GM04504 (cell line): ENCODE measurements at regions not wholly inside any gene's neighbourhood (a gene's known extent, or its start where the extent isn't known, plus 50 kb on each side); places are given as distances from the start of the nearest gene placed in this dataset.
"Not testable (repeated sequence)": the region's sequence is repeated elsewhere in the genome, so short reads cannot be mapped to it uniquely, and the experiment has no call there.

Source experiments
- DNase-seq: peaks from one replicate; pipeline ENCODE4 v3.0.0-alpha.2; 2012; ENCODE audit warnings: low read depth

DNA sequence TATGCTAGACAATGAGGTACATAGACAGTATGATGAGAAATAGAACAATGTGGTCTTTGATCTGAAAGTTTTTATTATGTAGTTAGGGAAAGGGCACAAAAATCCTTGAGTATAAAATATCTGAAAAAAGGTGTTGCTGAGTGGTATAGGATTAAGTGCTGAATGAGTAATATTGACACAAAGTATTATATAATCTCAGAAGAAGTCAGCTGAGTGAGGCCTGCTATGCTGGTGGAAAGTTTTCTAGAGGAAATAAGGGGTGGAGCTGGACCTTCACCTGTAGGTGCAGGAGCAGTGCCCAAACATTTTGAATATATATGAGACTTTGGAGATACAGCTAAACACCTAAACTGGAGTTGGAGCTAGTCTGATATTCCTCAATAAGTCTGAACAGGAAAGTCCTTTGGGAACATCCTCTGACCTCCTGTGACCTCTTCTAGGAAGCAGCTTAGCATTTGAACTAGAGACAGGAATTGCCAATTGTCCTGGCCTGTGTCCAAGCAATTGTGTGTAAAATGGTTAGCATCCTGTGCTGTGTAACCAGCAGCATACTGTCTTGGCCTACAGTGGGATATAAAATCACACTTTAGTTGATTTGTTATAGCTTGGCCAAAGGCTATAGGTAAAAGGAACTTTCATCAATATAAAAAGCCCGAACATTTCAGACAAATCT, 285.3 kb downstream of the ANKRD50 start:
- DNase-seq, result no peak

DNA sequence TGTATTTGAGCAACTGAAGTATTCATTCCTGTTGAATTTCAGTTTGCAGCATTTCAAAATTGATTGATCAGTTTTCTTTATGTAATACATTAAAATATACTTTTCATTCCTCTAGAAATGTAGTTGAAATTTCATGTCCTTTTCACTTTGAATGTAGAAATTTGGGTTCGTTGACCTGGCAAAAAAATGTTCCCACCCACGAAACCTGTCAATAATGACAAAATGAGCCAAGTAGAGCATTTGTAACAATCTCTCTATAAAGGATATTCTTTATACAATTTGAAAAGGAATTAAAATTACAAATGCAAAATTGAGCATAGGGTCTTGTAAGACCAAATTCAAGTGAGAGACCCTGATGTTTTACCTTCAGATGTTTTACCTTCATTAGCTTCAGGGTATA, 283.9 kb downstream of the ANKRD50 start:
- DNase-seq, result no peak

DNA sequence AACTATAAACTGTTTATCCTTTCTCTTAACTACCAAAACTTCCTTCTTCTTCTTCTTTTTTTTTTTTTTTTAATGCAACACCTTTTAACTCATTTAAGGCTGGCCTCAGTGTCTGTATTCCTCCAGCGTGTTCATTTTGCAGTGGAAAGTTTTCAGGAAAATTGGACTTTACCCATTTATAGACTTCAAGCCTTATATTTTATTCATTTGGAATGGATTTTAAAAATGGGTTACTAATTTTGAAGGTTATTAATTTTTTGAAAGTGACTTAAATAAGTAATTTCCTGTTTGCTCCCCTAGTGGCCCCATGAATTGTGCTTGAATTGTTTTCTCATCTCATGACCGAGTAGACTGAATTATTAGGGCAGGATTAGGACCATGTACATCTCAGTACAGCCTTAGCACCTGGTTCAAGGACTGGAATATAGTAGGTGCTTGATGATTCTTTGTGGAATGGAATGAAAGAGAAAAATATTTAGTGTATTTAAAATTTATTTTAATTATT, 282.7 kb downstream of the ANKRD50 start:
- DNase-seq, result no peak

GRCh38 chr4:124431653-124432192, 280.8 kb downstream of the ANKRD50 start:
- no peak for DNase-seq

- DNase-seq, result no peak
Measured at GRCh38 chr4:124432500-124432899, 280.0 kb downstream of the ANKRD50 start.

DNA sequence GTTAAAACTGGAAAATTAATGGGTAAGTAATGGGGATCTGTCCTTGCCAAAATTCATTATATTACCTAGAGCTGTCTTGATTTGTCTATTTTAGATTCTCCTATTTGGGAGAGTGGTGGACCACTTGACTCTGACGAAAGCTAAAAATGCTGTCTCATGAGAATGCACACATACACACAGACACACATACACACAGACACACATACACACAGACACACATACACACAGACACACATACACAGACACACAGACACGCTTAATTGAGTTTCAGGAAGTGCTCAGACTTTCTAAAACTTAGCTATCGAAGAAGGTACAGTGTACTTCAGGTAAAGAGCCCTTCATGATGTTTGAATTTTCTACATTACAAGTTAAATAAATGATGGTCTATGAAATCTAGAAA, 279.5 kb downstream of the ANKRD50 start:
- DNase-seq, result no peak

GRCh38 chr4:124433500-124433899, 279.0 kb downstream of the ANKRD50 start:
- DNase-seq, result no peak

DNA sequence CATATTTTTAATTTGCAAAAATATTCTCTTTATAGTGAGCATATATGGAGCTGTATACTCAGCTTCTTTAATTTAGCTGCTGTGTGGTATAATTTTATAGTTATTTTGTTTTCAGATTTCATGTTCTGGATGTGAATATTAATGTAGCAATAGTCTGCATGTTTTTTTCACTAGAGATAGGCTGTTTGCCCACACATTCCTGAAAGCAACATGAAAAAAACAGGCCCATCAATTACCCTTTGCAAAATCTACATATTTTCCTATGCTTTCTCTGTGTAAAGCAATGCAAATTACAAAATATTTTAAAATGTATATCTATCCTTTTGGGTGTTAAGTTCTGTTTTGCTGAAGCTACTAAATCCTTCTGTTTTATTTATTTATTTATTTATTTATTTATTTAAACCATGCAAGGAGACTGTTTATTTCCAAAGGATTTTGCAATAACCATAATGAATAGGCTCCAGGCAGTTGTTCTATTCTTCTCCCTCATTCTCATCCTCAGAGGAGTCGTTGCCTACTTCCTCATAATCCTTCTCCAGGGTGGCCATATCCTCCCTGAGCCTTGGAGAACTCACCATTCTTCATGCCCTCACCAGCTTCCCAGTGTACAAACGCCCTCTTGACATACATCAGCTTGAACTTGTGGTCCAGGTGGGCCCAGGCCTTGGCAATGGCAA, 277.1 kb downstream of the ANKRD50 start:
- no peak for DNase-seq

DNA sequence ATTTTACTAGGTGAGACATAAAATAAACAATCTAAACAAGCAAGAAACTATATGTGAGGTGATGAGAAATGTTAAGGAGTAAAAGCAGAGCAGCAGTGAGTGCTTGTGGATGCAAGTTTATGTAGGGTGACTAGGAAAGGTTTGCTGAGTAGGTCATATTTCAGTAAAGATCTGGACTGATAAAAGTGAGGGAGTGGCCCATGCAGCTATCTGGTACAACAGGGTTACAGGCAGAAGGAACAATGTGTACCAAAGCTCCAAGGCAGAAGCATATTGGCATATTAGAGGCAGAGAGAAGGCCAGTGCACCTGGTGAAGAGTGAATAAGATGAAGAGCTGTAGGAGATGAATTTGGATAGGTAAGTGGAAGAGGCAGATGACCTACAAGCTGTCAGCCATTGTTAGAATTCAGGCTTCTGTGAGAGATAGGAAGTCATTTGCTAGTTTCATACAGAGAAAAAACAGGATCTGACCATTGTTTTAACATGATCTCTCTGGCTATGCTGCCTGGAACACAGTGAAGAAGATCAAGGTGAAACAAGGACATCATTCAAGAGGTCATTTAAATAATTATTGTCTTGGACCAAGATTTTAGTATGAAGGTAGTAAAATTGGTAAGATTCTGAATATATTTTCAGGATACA, 274.6 kb downstream of the ANKRD50 start:
- no peak for DNase-seq

GRCh38 chr4:124445071-124445470, 267.5 kb downstream of the ANKRD50 start:
- no peak for DNase-seq

- peak; percentile 12 for DNase-seq
Measured at GRCh38 chr4:124449881-124450280, 262.7 kb downstream of the ANKRD50 start.

GRCh38 chr4:124450851-124451250, 261.7 kb downstream of the ANKRD50 start:
- DNase-seq, result no peak

DNA sequence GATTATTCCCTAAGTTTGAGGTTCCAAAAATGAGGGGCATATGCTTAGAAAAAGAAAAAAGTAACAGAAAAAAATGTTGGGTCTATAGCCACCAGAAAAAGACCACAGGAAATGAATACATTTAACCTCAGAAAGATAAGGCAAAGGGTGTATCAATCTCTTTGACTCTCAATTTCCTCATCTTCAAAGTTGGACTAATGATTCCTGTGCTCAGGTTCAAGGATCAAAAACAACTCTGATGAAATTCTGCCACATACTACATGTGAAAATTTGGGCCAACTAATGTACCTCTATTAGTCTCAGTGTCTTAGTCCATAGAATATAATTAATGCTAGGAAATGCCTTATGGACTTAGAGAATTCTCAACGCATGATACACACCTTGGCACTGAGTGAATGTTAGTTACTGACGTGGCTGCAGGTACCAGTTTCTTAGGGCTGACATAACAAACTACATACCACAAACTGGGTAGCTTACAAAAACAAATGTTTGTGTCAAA, 257.7 kb downstream of the ANKRD50 start:
- no peak for DNase-seq

GRCh38 chr4:124455671-124456070, 256.9 kb downstream of the ANKRD50 start:
- DNase-seq, result no peak

DNA sequence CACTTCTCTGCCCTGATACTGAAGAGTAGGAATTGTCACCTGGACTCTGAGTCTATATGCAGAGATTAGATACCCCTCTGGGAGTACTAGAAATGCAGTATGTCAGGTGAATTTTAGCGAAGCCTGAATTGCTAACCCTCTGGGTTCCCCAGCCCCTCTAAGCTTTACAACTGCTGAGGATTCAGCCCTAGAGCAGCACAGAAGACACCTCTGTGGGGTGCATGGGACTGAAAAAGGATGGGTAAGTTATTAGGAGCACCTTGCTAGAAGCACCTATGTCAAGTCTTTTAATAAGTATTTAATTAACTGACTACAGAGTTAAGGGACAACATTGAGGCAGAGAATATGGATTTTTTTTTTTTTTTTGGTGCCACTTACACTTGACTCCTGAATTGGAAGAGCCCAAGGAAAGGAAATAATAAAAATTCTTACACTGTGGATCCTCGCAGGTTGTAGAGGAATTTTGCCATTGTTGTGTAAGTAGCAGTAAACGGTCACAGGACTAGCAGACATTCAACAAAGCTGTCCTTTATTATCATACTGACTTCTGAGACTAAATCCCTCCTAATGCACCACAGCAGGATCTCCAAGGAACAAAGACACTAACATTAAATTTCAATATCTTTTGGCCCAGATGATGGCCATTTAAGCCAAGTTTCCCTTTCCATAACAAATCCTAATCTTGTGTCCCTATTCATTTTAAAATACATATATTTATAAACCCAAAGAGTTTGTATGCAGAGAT, 253.2 kb downstream of the ANKRD50 start:
- no peak for DNase-seq

GRCh38 chr4:124459941-124460310, 252.6 kb downstream of the ANKRD50 start:
- no peak for DNase-seq

GRCh38 chr4:124461592-124461991, 250.9 kb downstream of the ANKRD50 start:
- not testable (repeated sequence) for DNase-seq

DNA sequence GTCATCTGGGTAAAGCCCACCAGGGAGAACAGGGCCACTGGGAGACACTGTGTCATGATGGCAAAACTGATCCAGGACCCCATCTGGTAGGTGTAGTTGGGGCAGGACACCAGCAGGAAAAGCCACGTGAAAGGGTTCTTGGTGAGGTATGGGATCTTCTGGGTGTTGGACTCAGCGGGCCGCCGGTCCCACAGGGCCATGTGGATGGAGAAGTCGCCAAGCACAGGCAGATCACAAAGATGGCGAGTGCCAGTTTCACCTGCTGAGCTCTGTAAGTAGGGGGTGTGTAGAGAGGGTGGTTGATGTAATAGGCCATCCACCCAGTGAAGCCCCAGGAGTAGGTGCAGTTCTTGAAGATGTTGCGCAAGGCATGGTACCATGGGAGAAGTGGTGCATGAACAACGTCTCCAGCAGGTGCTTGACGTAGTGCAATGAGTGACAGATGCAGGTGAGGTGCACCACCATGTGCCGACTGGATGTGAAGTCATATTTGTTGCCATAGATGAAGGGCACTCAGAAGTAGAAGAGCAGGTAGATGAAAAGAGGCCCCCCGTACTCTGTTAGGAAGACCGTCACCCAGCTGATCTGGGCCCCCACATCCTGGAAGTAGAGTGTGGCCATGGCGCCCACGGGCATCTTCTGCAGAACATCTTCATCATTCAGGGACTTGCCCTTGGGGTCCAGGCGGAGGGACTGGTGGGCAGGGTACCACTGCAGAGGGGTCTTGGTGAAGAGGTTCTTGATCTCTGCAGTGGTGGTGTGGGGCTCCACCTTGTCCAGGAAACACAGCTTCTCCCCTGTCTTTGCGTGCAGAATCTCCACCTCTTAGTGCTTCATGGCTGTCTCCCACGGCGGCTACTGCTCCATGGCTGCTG, 249.3 kb downstream of the ANKRD50 start:
- DNase-seq, result no peak

GRCh38 chr4:124464836-124465235, 247.7 kb downstream of the ANKRD50 start:
- DNase-seq, result no peak

- no peak for DNase-seq
Measured at GRCh38 chr4:124468360-124468759, 244.2 kb downstream of the ANKRD50 start.

GRCh38 chr4:124469981-124470380, 242.6 kb downstream of the ANKRD50 start:
- no peak for DNase-seq
